ENCODE measurements at regions not wholly inside any gene's neighbourhood (a gene's known extent, or its start where the extent isn't known, plus 50 kb on each side); places are given as distances from the start of the nearest gene placed in this dataset.
"Not testable (repeated sequence)": the region's sequence is repeated elsewhere in the genome, so short reads cannot be mapped to it uniquely, and the experiment has no call there.

GRCh38 chr16:17556276-17557052, 85.7 kb upstream of the XYLT1 start:
- DNase-seq (ENCODE audit: low read depth, low spot score) = no peak

GRCh38 chr16:17555176-17555575, 84.4 kb upstream of the XYLT1 start:
- Histone ChIP-seq H3K9me3 (ENCODE audit: control insufficient read depth, insufficient read depth, low read length) (no peaks in the 10 kb centered on the region), H3K36me3 (ENCODE audit: control insufficient read depth, insufficient read depth, low read length) (no peaks in the 10 kb centered on the region), H3K4me1 (ENCODE audit: control insufficient read depth, insufficient read depth, low read length) (no peaks in the 10 kb centered on the region), H3K4me3 (ENCODE audit: low read length) (no peak overlapping the region), H3K27ac (ENCODE audit: low read length) (no peak overlapping the region), H3K27me3 (ENCODE audit: control insufficient read depth, insufficient read depth, low read length) (no peaks in the 10 kb centered on the region)
- DNase-seq (ENCODE audit: low read depth, low spot score) = no peak
- WGBS (ENCODE audit: insufficient coverage, insufficient read length) = no CpG with 5 or more reads among the region's 5 CpGs

More at GRCh38 chr16:17556276-17557052, 85.7 kb upstream of the XYLT1 start:
- no peaks in the 10 kb centered on the region for H3K4me1 ChIP-seq (ENCODE audit: control insufficient read depth, insufficient read depth, low read length)
- no peaks in the 10 kb centered on the region for H3K9me3 ChIP-seq (ENCODE audit: control insufficient read depth, insufficient read depth, low read length)
- H3K27ac ChIP-seq (ENCODE audit: low read length) = no peak overlapping the region
- no CpG with 5 or more reads among the region's 7 CpGs for WGBS (ENCODE audit: insufficient coverage, insufficient read length)
- H3K4me3 ChIP-seq (ENCODE audit: low read length) = no peak overlapping the region
- no peaks in the 10 kb centered on the region for H3K36me3 ChIP-seq (ENCODE audit: control insufficient read depth, insufficient read depth, low read length)
- no peaks in the 10 kb centered on the region for H3K27me3 ChIP-seq (ENCODE audit: control insufficient read depth, insufficient read depth, low read length)

- Histone ChIP-seq H3K9me3 (ENCODE audit: control insufficient read depth, insufficient read depth, low read length) (no peaks in the 10 kb centered on the region), H3K27me3 (ENCODE audit: control insufficient read depth, insufficient read depth, low read length) (no peaks in the 10 kb centered on the region), H3K4me3 (ENCODE audit: low read length) (no peak overlapping the region), H3K36me3 (ENCODE audit: control insufficient read depth, insufficient read depth, low read length) (no peaks in the 10 kb centered on the region), H3K4me1 (ENCODE audit: control insufficient read depth, insufficient read depth, low read length) (no peaks in the 10 kb centered on the region), H3K27ac (ENCODE audit: low read length) (no peak overlapping the region)
- no CpG with 5 or more reads among the region's 5 CpGs for WGBS (ENCODE audit: insufficient coverage, insufficient read length)
- DNase-seq (ENCODE audit: low read depth, low spot score) = no peak
These were observed 81.6 kb upstream of the XYLT1 start for GRCh38 chr16:17552351-17552750.

- whole genome bisulfite sequencing (ENCODE audit: insufficient coverage, insufficient read length) = no CpG with 5 or more reads among the region's 6 CpGs
- not testable (repeated sequence) for H3K9me3 ChIP-seq (ENCODE audit: control insufficient read depth, insufficient read depth, low read length); H3K27me3 ChIP-seq (ENCODE audit: control insufficient read depth, insufficient read depth, low read length); H3K27ac ChIP-seq (ENCODE audit: low read length); H3K36me3 ChIP-seq (ENCODE audit: control insufficient read depth, insufficient read depth, low read length); H3K4me3 ChIP-seq (ENCODE audit: low read length); H3K4me1 ChIP-seq (ENCODE audit: control insufficient read depth, insufficient read depth, low read length); DNase-seq (ENCODE audit: low read depth, low spot score)
These were observed 80.9 kb upstream of the XYLT1 start for GRCh38 chr16:17551682-17552081.

GRCh38 chr16:17548825-17549224, 78.1 kb upstream of the XYLT1 start:
- no CpG with 5 or more reads among the region's 4 CpGs for WGBS (ENCODE audit: insufficient coverage, insufficient read length)
- no peaks in the 10 kb centered on the region for H3K36me3 ChIP-seq (ENCODE audit: control insufficient read depth, insufficient read depth, low read length)
- H3K27me3 ChIP-seq (ENCODE audit: control insufficient read depth, insufficient read depth, low read length) = no peaks in the 10 kb centered on the region
- H3K4me3 ChIP-seq (ENCODE audit: low read length) = no peak overlapping the region
- no peaks in the 10 kb centered on the region for H3K9me3 ChIP-seq (ENCODE audit: control insufficient read depth, insufficient read depth, low read length)
- no peaks in the 10 kb centered on the region for H3K4me1 ChIP-seq (ENCODE audit: control insufficient read depth, insufficient read depth, low read length)
- DNase-seq (ENCODE audit: low read depth, low spot score) = no peak
- no peak overlapping the region for H3K27ac ChIP-seq (ENCODE audit: low read length)

GRCh38 chr16:17544785-17545184, 74.0 kb upstream of the XYLT1 start:
- no CpG with 5 or more reads among the region's 3 CpGs for WGBS (ENCODE audit: insufficient coverage, insufficient read length)
- Histone ChIP-seq H3K27me3 (ENCODE audit: control insufficient read depth, insufficient read depth, low read length) (no peaks in the 10 kb centered on the region), H3K4me1 (ENCODE audit: control insufficient read depth, insufficient read depth, low read length) (no peaks in the 10 kb centered on the region), H3K4me3 (ENCODE audit: low read length) (no peak overlapping the region), H3K27ac (ENCODE audit: low read length) (no peak overlapping the region), H3K36me3 (ENCODE audit: control insufficient read depth, insufficient read depth, low read length) (no peaks in the 10 kb centered on the region), H3K9me3 (ENCODE audit: control insufficient read depth, insufficient read depth, low read length) (no peaks in the 10 kb centered on the region)
- peak; percentile 45 for DNase-seq (ENCODE audit: low read depth, low spot score)

- H3K4me1 ChIP-seq (ENCODE audit: control insufficient read depth, insufficient read depth, low read length) = no peaks in the 10 kb centered on the region
- no peaks in the 10 kb centered on the region for H3K9me3 ChIP-seq (ENCODE audit: control insufficient read depth, insufficient read depth, low read length)
- no peak overlapping the region for H3K27ac ChIP-seq (ENCODE audit: low read length)
- H3K27me3 ChIP-seq (ENCODE audit: control insufficient read depth, insufficient read depth, low read length) = no peaks in the 10 kb centered on the region
- DNase-seq (ENCODE audit: low read depth, low spot score) = no peak
- no peak overlapping the region for H3K4me3 ChIP-seq (ENCODE audit: low read length)
- no CpG with 5 or more reads among the region's 2 CpGs for WGBS (ENCODE audit: insufficient coverage, insufficient read length)
- no peaks in the 10 kb centered on the region for H3K36me3 ChIP-seq (ENCODE audit: control insufficient read depth, insufficient read depth, low read length)
These were observed 73.5 kb upstream of the XYLT1 start for GRCh38 chr16:17544304-17544703.

GRCh38 chr16:17543073-17543472, 72.3 kb upstream of the XYLT1 start:
- Histone ChIP-seq H3K36me3 (ENCODE audit: control insufficient read depth, insufficient read depth, low read length) (no peaks in the 10 kb centered on the region), H3K4me3 (ENCODE audit: low read length) (no peak overlapping the region), H3K9me3 (ENCODE audit: control insufficient read depth, insufficient read depth, low read length) (no peaks in the 10 kb centered on the region), H3K27ac (ENCODE audit: low read length) (no peak overlapping the region), H3K4me1 (ENCODE audit: control insufficient read depth, insufficient read depth, low read length) (no peaks in the 10 kb centered on the region), H3K27me3 (ENCODE audit: control insufficient read depth, insufficient read depth, low read length) (no peaks in the 10 kb centered on the region)
- no CpG with 5 or more reads among the region's 2 CpGs for WGBS (ENCODE audit: insufficient coverage, insufficient read length)
- DNase-seq (ENCODE audit: low read depth, low spot score) = no peak

GRCh38 chr16:17541324-17541723, 70.6 kb upstream of the XYLT1 start:
- Histone ChIP-seq H3K27ac (ENCODE audit: low read length) (no peak overlapping the region), H3K4me3 (ENCODE audit: low read length) (no peak overlapping the region), H3K4me1 (ENCODE audit: control insufficient read depth, insufficient read depth, low read length) (no peaks in the 10 kb centered on the region), H3K27me3 (ENCODE audit: control insufficient read depth, insufficient read depth, low read length) (peaks cover 1% of the 10 kb centered on the region; the same call in 1 of the 2 replicates), H3K9me3 (ENCODE audit: control insufficient read depth, insufficient read depth, low read length) (no peaks in the 10 kb centered on the region), H3K36me3 (ENCODE audit: control insufficient read depth, insufficient read depth, low read length) (no peaks in the 10 kb centered on the region)
- no peak for DNase-seq (ENCODE audit: low read depth, low spot score)
- WGBS (ENCODE audit: insufficient coverage, insufficient read length) = no CpG with 5 or more reads among the region's 1 CpG

GRCh38 chr16:17538927-17539326, 68.2 kb upstream of the XYLT1 start:
- WGBS (ENCODE audit: insufficient coverage, insufficient read length) = no CpG with 5 or more reads among the region's 11 CpGs
- H3K4me1 ChIP-seq (ENCODE audit: control insufficient read depth, insufficient read depth, low read length) = no peaks in the 10 kb centered on the region
- peaks cover 1% of the 10 kb centered on the region; the same call in 1 of the 2 replicates for H3K27me3 ChIP-seq (ENCODE audit: control insufficient read depth, insufficient read depth, low read length)
- no peaks in the 10 kb centered on the region for H3K36me3 ChIP-seq (ENCODE audit: control insufficient read depth, insufficient read depth, low read length)
- DNase-seq (ENCODE audit: low read depth, low spot score) = no peak
- no peak overlapping the region for H3K4me3 ChIP-seq (ENCODE audit: low read length)
- H3K27ac ChIP-seq (ENCODE audit: low read length) = no peak overlapping the region
- H3K9me3 ChIP-seq (ENCODE audit: control insufficient read depth, insufficient read depth, low read length) = no peaks in the 10 kb centered on the region
